ENCODE measurements at regions not wholly inside any gene's neighbourhood (a gene's known extent, or its start where the extent isn't known, plus 50 kb on each side); places are given as distances from the start of the nearest gene placed in this dataset.
"Not testable (repeated sequence)": the region's sequence is repeated elsewhere in the genome, so short reads cannot be mapped to it uniquely, and the experiment has no call there.

- not testable (repeated sequence) for DNase-seq (ENCODE audit: low read depth in 2 of 3, low spot score in 2 of 3)
Observed at GRCh38 chr1:120241868-120242267, 65.5 kb upstream of the SEC22B start.

GRCh38 chr1:120240181-120240580 lies 63.9 kb upstream of the SEC22B start:
- DNase-seq (ENCODE audit: low read depth in 2 of 3, low spot score in 2 of 3), result not testable (repeated sequence)

- not testable (repeated sequence) for DNase-seq (ENCODE audit: low read depth in 2 of 3, low spot score in 2 of 3)
Observed at GRCh38 chr1:120239351-120239750, 63.0 kb upstream of the SEC22B start.

GRCh38 chr1:120238867-120239266 lies 62.5 kb upstream of the SEC22B start:
- not testable (repeated sequence) for DNase-seq (ENCODE audit: low read depth in 2 of 3, low spot score in 2 of 3)

- DNase-seq (ENCODE audit: low read depth in 2 of 3, low spot score in 2 of 3), result not testable (repeated sequence)
Observed at GRCh38 chr1:120233661-120234018, 57.3 kb upstream of the SEC22B start.

GRCh38 chr1:120232834-120233660 lies 56.7 kb upstream of the SEC22B start:
- not testable (repeated sequence) for DNase-seq (ENCODE audit: low read depth in 2 of 3, low spot score in 2 of 3)

GRCh38 chr1:120229835-120230234 lies 53.5 kb upstream of the SEC22B start:
- DNase-seq (ENCODE audit: low read depth in 2 of 3, low spot score in 2 of 3), result not testable (repeated sequence)

Small RNAs in the stretch of these regions (small RNA-seq; reads per million reads assigned to genes)
- 76.5 reads per million, percentile 97 among the genes with 10 or more reads in this experiment for gene RF00003

All from hematopoietic multipotent progenitor cell (in vitro differentiated cells).